ENCODE measurements at regions not wholly inside any gene's neighbourhood (a gene's known extent, or its start where the extent isn't known, plus 50 kb on each side); places are given as distances from the start of the nearest gene placed in this dataset.
"Not testable (repeated sequence)": the region's sequence is repeated elsewhere in the genome, so short reads cannot be mapped to it uniquely, and the experiment has no call there.

DNA sequence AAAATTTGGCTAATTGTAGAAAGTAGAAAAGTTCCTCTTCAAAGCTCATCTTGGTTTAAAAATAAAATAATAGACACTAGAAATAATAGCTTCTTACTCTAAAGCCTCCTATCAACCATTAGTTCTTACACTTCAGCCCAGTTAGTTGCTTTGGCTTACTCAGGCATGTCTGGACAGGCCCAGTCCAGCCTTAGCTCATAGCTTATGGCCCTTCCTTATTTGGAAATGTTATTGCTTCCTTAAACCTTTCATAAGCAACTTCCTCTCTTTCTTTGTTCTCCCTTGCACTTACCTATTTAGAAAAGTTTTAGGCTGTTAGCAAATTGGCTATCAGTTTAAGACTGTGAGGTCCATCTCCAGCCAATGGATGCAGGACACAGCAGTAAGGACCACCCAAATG, 754.1 kb upstream of the NUDT12 start:
- not testable (repeated sequence) for DNase-seq (ENCODE audit: low spot score)

DNA sequence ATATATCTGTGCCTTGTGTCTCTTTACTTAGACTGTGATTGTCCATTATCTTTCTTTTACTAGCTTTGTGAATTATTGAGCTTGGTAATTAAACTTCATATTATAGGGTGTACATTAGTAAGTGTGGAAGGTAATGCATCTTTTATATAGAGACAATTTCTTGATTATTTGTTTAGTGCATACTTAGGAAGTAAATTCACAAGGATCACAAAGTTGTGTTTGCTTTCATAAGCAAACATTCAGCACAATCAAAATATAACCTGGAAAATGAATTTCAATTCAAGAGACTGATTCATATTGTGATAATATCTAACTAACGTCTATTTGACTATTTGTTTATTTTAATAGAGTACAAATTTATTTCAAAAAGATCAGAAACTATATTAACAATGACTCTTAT, 749.9 kb upstream of the NUDT12 start:
- DNase-seq (ENCODE audit: low spot score), result no peak

DNA sequence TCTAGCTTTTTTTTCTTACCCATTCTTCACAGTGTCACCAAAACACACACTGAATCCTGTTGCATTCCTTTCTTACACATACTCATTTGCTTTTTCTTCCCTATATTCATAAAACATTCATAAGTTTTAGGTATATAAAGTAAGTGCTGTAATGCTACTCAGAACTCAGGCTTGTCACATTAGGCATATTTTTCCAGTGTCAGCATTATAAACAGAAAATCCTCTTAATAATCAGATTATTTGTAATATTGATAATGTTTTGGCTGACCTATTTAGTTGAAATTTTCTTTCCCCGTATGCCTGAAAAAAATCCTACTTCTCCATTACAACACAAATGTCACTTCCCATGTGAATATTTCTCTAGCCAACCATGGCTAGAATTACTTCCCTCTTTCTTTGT, 743.0 kb upstream of the NUDT12 start:
- DNase-seq (ENCODE audit: low spot score), result no peak

DNA sequence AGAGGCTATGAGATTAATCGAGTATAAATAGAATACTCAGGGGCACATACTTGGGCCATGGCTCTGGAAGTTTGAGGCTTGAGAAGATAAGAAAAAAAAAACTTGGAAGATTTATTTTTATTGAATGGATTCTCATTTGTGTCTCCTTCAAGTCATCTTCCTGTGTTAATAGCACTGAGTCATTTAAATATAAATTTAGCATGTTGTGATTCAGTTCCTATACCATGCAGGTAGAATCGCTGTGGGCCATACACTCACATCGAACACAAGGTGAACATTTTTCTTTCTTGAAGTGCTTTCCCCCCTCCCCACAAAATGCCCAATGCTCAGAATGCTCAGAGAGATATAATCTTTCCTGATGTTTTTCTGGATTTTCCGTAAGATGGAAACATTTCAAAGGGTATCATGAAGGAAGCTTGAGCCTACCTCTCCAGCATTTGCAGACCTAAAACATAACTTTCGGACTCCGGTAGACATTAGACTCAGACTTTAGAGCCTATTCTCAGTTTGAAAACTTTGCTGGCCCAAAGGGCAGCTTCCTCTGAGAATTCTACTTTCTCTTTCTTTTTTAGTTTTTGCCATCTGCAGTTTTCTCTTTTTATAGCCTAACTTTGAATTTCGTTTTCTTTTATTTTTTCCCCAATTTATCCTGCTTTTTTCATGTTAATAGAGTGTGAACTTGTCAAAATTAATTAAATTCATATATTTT, 737.6 kb upstream of the NUDT12 start:
- no peak for DNase-seq (ENCODE audit: low spot score)

DNA sequence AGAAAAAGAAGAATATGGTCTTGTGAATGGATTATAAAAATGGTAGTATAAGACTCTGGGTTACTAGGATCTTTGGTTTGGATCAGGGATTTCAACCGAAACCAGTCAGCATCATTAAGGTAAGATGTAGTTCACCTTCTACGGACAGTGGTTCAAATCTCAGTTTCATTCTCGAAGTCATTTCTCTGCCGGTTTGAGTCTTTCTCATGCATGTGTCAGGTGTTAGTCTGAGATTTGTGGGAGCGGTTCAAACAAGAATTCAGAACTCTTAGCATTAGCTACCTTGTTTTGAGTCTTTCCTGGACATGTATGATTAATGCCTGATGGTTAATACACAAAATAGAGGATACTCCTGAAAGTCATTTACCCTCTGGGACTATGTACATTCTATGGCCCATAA, 735.9 kb upstream of the NUDT12 start:
- DNase-seq (ENCODE audit: low spot score), result no peak

DNA sequence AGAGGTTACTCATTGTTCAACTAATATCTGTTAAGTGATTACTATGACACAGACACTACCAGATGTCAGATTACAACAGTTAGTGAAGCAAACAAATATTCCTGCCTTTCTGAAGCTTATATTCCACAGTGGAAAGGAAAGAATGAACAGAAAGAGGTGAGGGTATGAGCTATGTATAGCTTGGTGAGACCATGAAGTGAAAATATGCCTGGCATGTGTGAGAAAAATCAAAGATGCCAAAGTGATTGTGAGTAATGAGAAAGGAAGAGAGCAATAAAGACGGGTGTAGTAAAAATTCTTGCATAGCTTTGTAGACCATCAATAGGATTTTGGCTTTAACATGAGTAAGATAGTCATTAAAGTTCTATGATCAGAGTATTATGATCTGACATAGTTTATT, 734.5 kb upstream of the NUDT12 start:
- DNase-seq (ENCODE audit: low spot score), result no peak

DNA sequence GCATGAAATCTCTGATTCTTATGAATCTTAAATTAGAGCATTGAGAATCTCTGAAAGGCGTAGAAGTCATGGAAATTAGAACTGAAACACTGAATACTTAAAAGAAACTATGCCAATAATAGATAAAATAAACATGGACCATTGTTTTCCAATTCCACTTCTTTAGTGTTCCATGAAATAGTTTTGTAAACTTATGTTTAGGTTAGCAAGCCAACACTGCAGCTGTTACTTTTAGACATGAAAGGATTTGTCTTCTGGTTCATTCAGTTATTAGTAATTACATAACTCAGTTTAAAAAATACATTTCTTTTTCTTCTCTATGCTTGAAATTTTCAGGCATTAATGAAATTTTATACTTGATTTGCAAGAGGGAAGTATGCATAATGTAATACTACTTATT, 733.4 kb upstream of the NUDT12 start:
- DNase-seq (ENCODE audit: low spot score), result no peak

DNA sequence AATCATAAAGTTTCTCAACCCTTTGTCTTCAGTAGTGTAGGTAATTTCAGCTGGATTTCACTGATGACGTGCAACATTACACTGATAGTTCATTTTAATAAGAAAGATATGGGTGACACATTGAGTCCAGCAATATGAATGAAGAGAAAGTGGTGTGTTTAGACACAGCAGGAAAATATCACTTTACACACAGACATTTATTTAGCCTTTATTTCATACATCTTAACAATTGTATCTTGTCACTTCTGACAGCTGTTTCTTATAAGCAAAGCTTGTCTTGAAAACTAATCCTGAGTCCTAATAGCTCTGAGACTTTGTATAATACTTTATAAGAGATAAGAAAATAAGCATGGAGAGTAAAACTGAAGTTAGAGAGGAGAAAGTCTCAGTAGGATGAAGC, 720.5 kb upstream of the NUDT12 start:
- no peak for DNase-seq (ENCODE audit: low spot score)

DNA sequence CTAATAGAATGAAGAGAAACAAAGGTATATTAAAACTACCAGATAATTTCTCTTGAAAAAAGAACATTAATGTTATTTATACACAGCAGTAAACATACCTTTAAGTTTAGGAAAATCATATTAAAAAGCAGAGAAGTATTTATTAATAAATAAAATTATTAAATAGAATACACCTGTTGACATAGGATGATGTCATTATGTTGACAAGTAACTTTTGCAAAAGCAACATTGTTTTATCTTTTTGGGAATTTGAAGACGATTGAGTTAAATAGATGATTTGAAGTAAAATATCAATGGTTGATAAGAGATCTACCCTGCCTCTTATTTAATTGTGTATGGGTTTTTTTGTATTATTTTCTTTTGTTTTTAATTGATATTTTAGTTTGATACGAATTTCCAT, 711.1 kb upstream of the NUDT12 start:
- no peak for DNase-seq (ENCODE audit: low spot score)

DNA sequence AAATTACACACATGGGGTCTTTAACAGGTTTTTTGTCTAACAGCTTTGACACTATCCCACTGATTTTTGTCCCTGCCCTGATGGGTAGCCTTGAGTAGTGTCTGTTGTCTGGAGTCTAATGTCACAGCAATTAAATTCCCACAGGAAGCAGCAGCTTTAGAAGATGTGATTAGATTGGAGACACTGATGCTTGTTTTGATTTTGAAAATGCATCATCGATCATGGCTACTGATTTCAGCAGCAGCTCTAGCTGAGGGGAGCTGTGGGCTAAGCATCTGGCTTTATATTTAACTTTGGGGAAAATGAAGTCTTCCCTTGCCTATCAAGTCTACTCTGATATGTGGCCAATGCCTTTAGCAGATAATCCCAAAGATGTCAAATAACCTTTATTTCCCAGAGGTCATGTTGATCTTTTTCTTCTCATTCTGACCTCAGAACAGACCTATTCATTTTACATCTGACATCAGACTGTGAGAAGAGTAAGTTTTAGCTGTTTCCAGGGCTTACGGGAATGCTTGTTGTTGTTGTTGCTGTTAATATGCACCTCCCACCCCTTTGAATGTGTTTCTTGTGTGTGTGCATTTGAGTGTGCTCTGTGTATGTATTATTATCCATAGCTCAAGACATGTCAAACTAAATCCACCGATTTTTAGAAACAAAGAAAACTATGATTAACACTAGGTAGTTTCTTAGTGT, 704.9 kb upstream of the NUDT12 start:
- DNase-seq (ENCODE audit: low spot score), result no peak

DNA sequence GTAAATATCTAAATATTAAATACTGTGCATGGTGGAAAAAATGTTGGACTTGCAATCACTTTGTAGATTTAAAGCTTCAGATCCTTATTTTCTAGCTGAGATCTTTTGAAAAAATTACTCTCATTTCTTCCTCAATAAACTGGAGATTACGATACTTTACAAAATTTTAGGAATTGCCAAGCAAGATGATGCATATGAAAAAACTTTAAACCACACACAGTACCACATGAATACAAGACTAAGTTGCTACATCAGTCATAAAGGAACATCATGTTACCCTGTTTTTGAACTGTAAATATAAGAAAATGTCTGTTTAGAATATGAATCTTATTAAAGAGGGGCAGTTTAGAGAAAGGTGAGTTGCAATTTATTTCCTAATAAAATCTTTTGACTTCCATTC, 703.6 kb upstream of the NUDT12 start:
- DNase-seq (ENCODE audit: low spot score), result no peak

DNA sequence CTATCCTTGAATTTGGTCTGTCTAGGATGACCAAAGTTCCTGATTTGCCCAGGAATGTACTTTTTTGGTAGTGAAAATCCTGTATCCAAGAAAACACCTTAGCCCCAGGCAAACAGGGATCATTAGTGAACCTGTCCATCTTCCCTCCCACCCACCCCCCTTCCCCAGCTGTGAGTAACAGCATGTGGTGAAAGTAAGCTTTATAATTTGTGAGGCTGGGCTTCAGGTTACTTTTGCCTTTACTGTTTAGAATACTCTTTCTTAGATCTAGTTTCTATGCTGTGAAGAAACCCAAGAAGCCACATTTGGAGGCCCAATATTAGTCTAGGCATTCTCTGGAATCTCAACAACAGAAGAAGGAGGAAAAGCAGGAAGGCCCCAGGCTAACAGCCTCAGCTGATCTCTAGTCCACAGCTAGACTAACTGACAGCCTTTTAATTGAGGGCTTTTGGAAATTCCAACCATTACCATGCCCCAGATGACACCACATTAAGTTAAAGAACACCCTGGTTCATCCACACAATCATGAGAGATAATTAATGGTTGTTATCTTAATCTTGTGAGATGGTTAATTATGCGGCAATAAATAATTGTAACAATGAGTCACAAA, 703.0 kb upstream of the NUDT12 start:
- no peak for DNase-seq (ENCODE audit: low spot score)

DNA sequence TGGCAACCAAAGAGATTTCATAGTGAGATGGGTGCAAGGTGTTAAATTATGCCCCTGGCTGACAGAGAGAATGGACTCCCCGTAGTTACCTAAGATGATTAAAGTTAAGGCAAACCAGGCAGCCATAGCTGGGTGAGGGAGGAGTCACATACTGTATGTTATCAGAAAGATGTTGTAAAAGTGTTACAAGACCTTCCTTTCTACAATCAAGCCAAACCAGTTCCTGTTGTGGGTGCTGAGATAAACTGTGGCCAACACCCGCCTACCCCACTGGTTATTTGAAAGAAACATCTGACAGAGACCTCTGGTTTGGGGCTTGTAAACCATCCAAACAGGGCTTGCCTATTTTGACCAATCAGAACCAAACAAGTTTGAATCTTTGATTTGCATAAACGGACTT, 684.7 kb upstream of the NUDT12 start:
- DNase-seq (ENCODE audit: low spot score), result no peak

DNA sequence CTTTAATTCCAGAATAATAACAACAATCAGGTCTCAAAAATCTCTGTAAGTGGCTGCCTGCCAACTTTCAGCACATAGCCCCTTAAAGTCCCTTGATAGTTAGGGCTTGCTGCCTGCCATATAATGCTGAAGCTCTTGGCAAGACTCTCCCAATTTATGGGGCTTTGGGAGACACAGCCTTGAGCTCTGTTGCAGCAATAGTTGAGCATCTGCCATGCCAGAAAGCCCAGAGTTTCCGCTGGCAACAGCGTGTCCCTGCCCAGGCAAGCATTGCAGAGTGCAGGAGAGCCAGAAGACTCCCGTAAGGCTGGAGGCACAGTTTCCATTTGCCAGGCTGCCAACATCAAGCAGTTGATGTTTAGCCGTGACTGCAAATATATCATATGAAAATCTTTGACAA, 678.5 kb upstream of the NUDT12 start:
- no peak for DNase-seq (ENCODE audit: low spot score)

DNA sequence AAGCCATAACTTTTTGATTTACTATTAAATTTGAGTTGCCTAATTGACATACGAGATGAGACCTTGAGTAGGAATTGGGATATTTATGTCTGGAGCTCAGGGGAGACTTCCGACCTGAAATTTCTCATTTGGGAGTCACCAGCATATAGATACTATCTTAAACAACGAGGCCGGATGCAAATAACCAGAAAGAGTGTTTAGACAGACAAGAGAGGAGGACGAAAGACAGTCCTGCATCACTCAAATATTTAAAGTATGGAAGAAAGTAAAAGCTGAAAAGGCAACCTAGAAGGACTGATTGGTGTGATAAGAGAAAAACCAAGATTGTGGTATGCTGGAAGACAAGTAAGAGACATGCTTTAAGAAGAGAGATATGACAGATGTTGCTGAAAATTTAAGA, 675.0 kb upstream of the NUDT12 start:
- DNase-seq (ENCODE audit: low spot score), result no peak

DNA sequence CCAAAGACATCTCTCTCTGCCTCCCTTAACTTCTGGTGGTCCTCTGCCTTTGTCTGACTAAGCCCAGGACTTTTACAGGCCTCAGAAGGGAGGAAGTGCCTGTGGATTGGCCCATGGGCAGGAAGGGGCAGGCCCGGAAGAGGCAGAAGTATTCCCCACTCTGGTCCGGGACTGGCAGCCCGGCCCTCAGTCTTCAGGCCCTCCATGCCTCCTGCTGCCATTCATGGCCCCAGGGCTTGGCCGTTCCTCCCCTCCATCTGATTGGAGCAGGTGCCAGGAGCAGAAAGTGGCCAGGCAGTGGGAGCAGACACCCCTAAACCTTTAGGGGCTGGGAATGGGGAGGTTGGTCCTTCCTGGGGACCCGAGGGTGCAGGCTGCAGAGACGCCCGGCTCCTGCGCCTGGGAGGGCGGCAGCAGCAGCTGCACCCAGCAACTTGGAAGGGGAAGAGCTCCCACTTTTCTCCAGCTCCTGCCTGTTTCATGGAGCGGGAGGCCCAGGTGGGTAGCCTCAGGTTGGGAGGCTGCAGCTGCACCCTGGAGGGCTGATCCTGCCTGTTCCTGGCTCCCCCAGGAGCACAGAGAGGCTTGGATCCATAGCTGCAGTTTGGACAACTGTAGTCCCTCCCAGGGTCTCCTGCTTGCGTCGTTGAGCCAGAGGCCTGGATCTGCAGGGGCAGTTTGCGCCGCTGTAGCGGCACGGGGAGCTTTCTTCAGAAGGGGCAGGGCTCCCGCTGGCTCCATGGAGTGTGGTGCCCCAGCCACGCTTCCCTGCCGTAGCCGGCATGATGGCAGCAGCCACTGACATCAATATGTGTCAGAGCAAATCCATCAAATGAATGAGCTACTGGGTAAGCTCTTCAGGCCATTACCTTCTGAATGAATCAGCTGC, 661.5 kb upstream of the NUDT12 start:
- DNase-seq (ENCODE audit: low spot score), result no peak

DNA sequence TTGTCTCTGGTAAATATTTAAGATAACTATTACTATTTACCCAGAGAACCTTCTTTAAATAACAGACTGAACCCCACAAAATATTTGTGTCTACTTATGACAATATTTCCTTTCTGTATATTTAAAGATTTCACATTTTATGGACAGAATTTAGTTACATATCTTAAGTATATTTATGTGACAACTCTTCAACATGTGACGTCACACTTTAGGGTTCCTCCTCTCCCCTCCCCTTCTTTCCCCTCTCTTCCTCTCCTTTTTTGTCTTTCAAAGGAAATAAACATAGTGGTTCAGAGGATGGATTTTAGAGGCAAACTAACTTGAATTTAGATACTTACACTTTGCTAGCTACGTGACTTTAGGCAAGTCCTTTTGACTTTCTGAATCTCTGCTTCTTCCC, 655.6 kb upstream of the NUDT12 start:
- no peak for DNase-seq (ENCODE audit: low spot score)

DNA sequence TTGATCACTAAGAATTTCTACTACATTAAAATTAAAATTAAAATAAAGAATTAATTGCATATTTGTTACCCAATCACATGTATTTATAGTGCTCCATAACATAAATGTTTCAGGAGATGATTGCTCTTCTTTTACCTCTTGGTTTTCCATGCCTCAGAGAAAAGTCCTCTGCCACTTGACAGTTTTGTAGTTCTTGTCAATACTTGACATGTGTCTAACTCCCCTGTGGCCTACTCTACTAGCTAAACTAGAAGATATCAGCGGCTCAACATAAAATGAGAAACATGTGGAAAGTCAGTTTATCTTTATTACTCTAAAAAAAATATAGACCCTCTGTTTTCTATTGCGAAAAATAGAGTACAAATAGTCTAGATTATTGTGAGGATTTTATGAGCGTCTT, 650.6 kb upstream of the NUDT12 start:
- DNase-seq (ENCODE audit: low spot score), result no peak

DNA sequence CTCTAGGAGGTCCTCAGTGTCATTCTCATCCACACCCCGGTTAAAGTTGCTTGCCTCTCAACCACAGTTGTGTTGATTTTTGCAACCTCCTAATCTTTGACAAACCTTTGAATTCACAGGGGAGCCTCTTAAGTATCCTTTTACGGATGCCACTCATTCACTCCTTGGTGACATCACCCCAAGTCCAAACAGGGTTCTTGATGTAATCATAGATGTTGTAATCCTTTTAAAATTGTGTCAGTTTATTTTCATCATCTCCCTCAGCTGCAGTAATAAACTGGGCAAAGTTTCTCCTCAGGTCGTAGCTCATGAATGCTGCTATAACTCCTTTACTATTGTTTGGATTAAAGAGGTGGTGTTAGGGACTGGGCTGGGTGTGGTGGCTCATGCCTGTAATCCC, 637.2 kb upstream of the NUDT12 start:
- DNase-seq (ENCODE audit: low spot score), result no peak

DNA sequence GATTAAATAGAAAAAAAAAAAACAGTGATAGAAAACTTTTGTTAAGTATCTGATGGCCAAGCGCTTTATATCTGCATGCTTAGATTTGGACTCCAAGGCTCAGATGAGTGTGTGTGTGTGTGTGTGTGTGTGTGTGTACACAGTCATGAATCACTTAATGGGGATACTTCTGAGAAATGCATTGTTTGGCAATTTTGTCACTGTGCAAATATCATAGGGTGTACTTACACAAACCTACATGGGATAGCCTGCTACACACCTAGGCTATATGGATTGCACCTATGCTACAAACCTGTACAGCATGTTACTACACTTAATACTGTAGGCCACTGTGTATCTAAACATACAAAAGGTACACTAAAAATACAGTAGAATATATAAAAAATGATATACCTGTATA, 635.6 kb upstream of the NUDT12 start:
- DNase-seq (ENCODE audit: low spot score), result no peak

DNA sequence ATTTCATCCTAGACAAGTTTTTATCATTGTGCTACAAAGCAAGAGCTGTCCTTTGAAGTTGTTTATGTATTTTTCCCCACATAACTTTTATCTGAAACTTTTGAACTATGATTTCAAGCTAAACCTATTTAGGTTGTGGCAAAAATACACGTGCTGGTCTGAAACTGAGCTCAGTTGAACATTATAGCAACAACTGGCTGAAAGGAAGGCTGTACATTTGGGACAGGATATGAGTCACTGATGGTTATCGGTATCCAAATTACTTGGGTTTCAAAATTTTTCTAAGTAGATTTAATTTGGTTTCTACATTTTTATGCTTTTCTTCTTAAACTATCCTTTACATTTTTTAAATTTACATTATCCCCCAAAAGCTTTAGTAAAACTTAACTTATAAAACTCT, 627.3 kb upstream of the NUDT12 start:
- no peak for DNase-seq (ENCODE audit: low spot score)

DNA sequence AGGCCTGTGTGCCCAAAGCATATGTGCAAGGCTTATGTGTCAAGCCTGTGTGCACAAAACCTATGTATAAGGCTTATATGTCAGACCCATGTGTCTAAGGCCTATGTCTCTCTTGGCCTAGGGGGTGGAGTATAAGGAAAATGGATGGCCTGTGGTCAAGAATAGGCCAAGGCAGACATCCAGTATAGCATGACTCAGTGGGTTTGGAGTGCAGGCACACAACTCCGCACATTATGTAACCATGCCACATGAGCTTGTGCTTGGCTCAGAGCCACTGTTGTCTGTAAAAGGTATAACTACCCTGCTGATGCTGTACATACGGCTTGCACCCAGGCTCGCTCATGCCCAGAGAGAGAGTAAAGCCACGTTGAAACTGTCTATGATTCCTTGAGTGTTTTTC, 626.4 kb upstream of the NUDT12 start:
- no peak for DNase-seq (ENCODE audit: low spot score)

DNA sequence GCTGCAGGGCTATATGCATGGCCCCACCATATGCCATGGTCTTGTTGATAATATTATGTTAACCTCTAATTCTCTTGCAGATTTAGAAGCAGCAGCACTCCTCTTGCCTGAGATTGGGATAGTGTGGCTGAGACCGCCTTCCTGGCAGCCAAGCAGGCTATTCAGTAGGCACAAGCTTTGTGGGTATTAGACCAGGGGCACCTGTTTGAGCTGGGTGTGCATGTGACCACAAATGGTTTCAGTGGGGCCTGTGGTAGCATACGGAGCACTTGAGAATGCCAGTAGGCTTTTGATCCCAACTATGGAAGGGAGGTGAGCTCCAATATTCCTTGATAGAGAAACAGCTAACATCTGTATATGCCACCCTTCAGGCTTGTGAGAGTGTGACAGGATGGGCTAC, 625.1 kb upstream of the NUDT12 start:
- DNase-seq (ENCODE audit: low spot score), result no peak

Measured in hematopoietic multipotent progenitor cell treated with erythropoietin and hydrocortisone succinate and interleukin-3 and kit ligand, for 17 days (in vitro differentiated cells).